HG03103 (cell line): ENCODE measurements at regions not wholly inside any gene's neighbourhood (a gene's known extent, or its start where the extent isn't known, plus 50 kb on each side); places are given as distances from the start of the nearest gene placed in this dataset.
"Not testable (repeated sequence)": the region's sequence is repeated elsewhere in the genome, so short reads cannot be mapped to it uniquely, and the experiment has no call there.

ENCODE experiments used
- ATAC-seq: cut with Tn5 transposase; IDR thresholded peaks from one replicate; pipeline ENCODE4 v1.9.1; 2021; ENCODE audit warnings: low read depth; ENCODE audit not compliant: unreplicated experiment

GRCh38 chr18:41899535-41899934 is 55.5 kb upstream of the PIK3C3 start:
- no peak for ATAC-seq

GRCh38 chr18:41893432-41893831 is 61.6 kb upstream of the PIK3C3 start:
- no peak for ATAC-seq

- no peak for ATAC-seq
Observed at GRCh38 chr18:41887100-41887499, 67.9 kb upstream of the PIK3C3 start.

- no peak for ATAC-seq
Observed at GRCh38 chr18:41886126-41886807, 68.8 kb upstream of the PIK3C3 start.

GRCh38 chr18:41881285-41881684 is 73.7 kb upstream of the PIK3C3 start:
- no peak for ATAC-seq

GRCh38 chr18:41879256-41879655 is 75.8 kb upstream of the PIK3C3 start:
- no peak for ATAC-seq

GRCh38 chr18:41875094-41875780 is 79.8 kb upstream of the PIK3C3 start:
- ATAC-seq: no peak

- ATAC-seq: no peak
Observed at GRCh38 chr18:41873730-41874129, 81.3 kb upstream of the PIK3C3 start.

- ATAC-seq: no peak
Observed at GRCh38 chr18:41872206-41872605, 82.8 kb upstream of the PIK3C3 start.

- ATAC-seq: no peak
Observed at GRCh38 chr18:41871229-41872000, 83.6 kb upstream of the PIK3C3 start.

- ATAC-seq: no peak
Observed at GRCh38 chr18:41870817-41871216, 84.2 kb upstream of the PIK3C3 start.

GRCh38 chr18:41870191-41870590 is 84.8 kb upstream of the PIK3C3 start:
- no peak for ATAC-seq

GRCh38 chr18:41865796-41866195 is 89.2 kb upstream of the PIK3C3 start:
- not testable (repeated sequence) for ATAC-seq

- ATAC-seq: no peak
Observed at GRCh38 chr18:41864216-41864615, 90.8 kb upstream of the PIK3C3 start.

- no peak for ATAC-seq
Observed at GRCh38 chr18:41862921-41863320, 92.1 kb upstream of the PIK3C3 start.

- ATAC-seq: no peak
Observed at GRCh38 chr18:41860987-41861386, 94.0 kb upstream of the PIK3C3 start.

- ATAC-seq: no peak
Observed at GRCh38 chr18:41858761-41859555, 96.1 kb upstream of the PIK3C3 start.

GRCh38 chr18:41853280-41853679 is 101.8 kb upstream of the PIK3C3 start:
- no peak for ATAC-seq

GRCh38 chr18:41850781-41851180 is 104.3 kb upstream of the PIK3C3 start:
- ATAC-seq: no peak

- ATAC-seq: no peak
Observed at GRCh38 chr18:41849632-41850031, 105.4 kb upstream of the PIK3C3 start.

GRCh38 chr18:41845563-41845962 is 109.5 kb upstream of the PIK3C3 start:
- ATAC-seq: no peak
